NCI-H345 treated with DMSO at 0.1 percent for 48 hours (cell line): ENCODE measurements at regions not wholly inside any gene's neighbourhood (a gene's known extent, or its start where the extent isn't known, plus 50 kb on each side); places are given as distances from the start of the nearest gene placed in this dataset.

Experiments used
- DNase-seq: peaks from one replicate; lab custom pipeline; 2025; ENCODE audit not compliant: unreplicated experiment; lab: John Stamatoyannopoulos, UW

- DNase-seq: no peak
These were observed 768.5 kb upstream of the ACO1 start for GRCh38 chr9:31615966-31616365.

- DNase-seq: no peak
These were observed 760.9 kb upstream of the ACO1 start for GRCh38 chr9:31623511-31623910.

GRCh38 chr9:31629292-31629691 lies 755.2 kb upstream of the ACO1 start:
- no peak for DNase-seq

- no peak for DNase-seq
These were observed 747.2 kb upstream of the ACO1 start for GRCh38 chr9:31637265-31637664.

- DNase-seq: no peak
These were observed 746.6 kb upstream of the ACO1 start for GRCh38 chr9:31637861-31638260.

GRCh38 chr9:31639451-31639850 lies 745.0 kb upstream of the ACO1 start:
- DNase-seq: no peak

GRCh38 chr9:31669311-31669710 lies 715.1 kb upstream of the ACO1 start:
- no peak for DNase-seq

GRCh38 chr9:31671011-31671410 lies 713.4 kb upstream of the ACO1 start:
- no peak for DNase-seq

- no peak for DNase-seq
These were observed 710.2 kb upstream of the ACO1 start for GRCh38 chr9:31674264-31674663.

GRCh38 chr9:31677415-31677814 lies 707.0 kb upstream of the ACO1 start:
- no peak for DNase-seq

GRCh38 chr9:31677877-31678276 lies 706.6 kb upstream of the ACO1 start:
- DNase-seq: no peak

- no peak for DNase-seq
These were observed 701.3 kb upstream of the ACO1 start for GRCh38 chr9:31683116-31683515.

- no peak for DNase-seq
These were observed 686.5 kb upstream of the ACO1 start for GRCh38 chr9:31697956-31698355.

GRCh38 chr9:31699836-31700235 lies 684.6 kb upstream of the ACO1 start:
- DNase-seq: no peak

- DNase-seq: no peak
These were observed 684.0 kb upstream of the ACO1 start for GRCh38 chr9:31700252-31701045.

GRCh38 chr9:31702957-31703356 lies 681.5 kb upstream of the ACO1 start:
- DNase-seq: no peak

- DNase-seq: no peak
These were observed 669.2 kb upstream of the ACO1 start for GRCh38 chr9:31715250-31715649.

GRCh38 chr9:31719262-31719661 lies 665.2 kb upstream of the ACO1 start:
- DNase-seq: no peak

- DNase-seq: no peak
These were observed 654.0 kb upstream of the ACO1 start for GRCh38 chr9:31730398-31730797.

- DNase-seq: no peak
These were observed 651.3 kb upstream of the ACO1 start for GRCh38 chr9:31733166-31733565.

GRCh38 chr9:31736581-31737179 lies 647.8 kb upstream of the ACO1 start:
- DNase-seq: no peak

- DNase-seq: no peak
These were observed 643.7 kb upstream of the ACO1 start for GRCh38 chr9:31740705-31741104.

- no peak for DNase-seq
These were observed 639.9 kb upstream of the ACO1 start for GRCh38 chr9:31744589-31744988.
